Endothelial cell (in vitro differentiated cells): ENCODE measurements at regions not wholly inside any gene's neighbourhood (a gene's known extent, or its start where the extent isn't known, plus 50 kb on each side); places are given as distances from the start of the nearest gene placed in this dataset.

ENCODE experiments used
- DNase-seq: peaks from one replicate; pipeline ENCODE4 v3.0.0; 2021; ENCODE audit warnings: low spot score
- H3K27ac Mint-ChIP-seq: one replicate; pipeline ENCODE4 v1.8.0; 2021; ENCODE audit warnings: mixed read lengths, inconsistent platforms; ENCODE audit not compliant: unreplicated experiment
- H3K27me3 Mint-ChIP-seq: one replicate; pipeline ENCODE4 v1.8.0; 2021; ENCODE audit warnings: mild to moderate bottlenecking, moderate library complexity, mixed read lengths, inconsistent platforms; ENCODE audit not compliant: unreplicated experiment
- H3K36me3 Mint-ChIP-seq: one replicate; pipeline ENCODE4 v1.8.0; 2021; ENCODE audit warnings: mild to moderate bottlenecking, low read depth, mixed read lengths, inconsistent platforms; ENCODE audit not compliant: unreplicated experiment
- H3K4me1 Mint-ChIP-seq: one replicate; pipeline ENCODE4 v1.8.0; 2021; ENCODE audit warnings: mild to moderate bottlenecking, mixed read lengths, inconsistent platforms; ENCODE audit not compliant: unreplicated experiment
- H3K4me3 Mint-ChIP-seq: one replicate; pipeline ENCODE4 v1.8.0; 2021; ENCODE audit warnings: mild to moderate bottlenecking, mixed read lengths, inconsistent platforms; ENCODE audit not compliant: unreplicated experiment
- H3K9me3 Mint-ChIP-seq: one replicate; pipeline ENCODE4 v1.8.0; 2021; ENCODE audit warnings: mixed read lengths, inconsistent platforms; ENCODE audit not compliant: unreplicated experiment
- CTCF ChIP-seq: fragments of 200-600 bp; sonication (generic); IDR thresholded peaks from one replicate; pipeline ENCODE4 v1.5.0; 2021; ENCODE audit warnings: antibody characterized with exemption; ENCODE audit not compliant: unreplicated experiment

DNA sequence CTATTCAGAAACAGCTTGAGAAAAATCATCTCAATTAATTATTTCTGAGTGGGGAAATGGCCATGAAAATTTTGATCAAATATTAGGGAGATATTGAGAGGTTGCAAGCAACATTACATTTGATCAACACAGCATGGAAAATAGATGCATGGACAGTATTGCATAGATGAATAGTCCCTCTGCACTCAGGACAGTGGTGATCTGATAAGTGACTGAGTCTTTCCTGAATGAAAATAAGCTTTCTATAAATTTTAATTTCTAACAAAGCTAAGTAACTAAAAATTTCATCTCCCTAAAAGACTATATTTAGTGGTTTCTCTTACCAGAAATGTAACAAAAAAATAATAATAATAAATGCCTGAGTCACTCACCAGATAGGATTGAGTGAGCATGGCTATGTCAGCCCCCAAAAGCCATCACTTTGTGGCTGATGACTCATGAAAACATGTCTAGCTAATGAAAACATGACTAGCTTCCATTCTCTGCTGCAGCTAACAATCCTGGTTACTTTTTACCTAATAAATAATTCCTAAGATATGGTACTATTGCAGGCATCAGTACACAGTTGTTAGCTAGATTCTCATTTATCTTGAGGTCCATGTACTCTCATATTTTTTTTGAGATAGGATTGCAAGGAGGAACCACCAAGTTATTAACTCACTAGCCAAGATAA lies 1294.8 kb upstream of the ACO1 start:
- Mint-ChIP-seq H3K27me3 (no peaks in the 10 kb centered on the region), H3K36me3 (no peaks in the 10 kb centered on the region), H3K27ac (no peak overlapping the region), H3K9me3 (no peaks in the 10 kb centered on the region), H3K4me3 (no peak overlapping the region), H3K4me1 (no peaks in the 10 kb centered on the region)
- TF ChIP-seq CTCF: no peak
- no peak for DNase-seq

GRCh38 chr9:31100311-31100710 lies 1284.1 kb upstream of the ACO1 start:
- no peaks in the 10 kb centered on the region for H3K27me3 Mint-ChIP-seq
- H3K4me1 Mint-ChIP-seq: no peaks in the 10 kb centered on the region
- H3K36me3 Mint-ChIP-seq: no peaks in the 10 kb centered on the region
- no peaks in the 10 kb centered on the region for H3K9me3 Mint-ChIP-seq
- H3K27ac Mint-ChIP-seq: no peak overlapping the region
- no peak for DNase-seq
- TF ChIP-seq CTCF: no peak
- H3K4me3 Mint-ChIP-seq: no peak overlapping the region

DNA sequence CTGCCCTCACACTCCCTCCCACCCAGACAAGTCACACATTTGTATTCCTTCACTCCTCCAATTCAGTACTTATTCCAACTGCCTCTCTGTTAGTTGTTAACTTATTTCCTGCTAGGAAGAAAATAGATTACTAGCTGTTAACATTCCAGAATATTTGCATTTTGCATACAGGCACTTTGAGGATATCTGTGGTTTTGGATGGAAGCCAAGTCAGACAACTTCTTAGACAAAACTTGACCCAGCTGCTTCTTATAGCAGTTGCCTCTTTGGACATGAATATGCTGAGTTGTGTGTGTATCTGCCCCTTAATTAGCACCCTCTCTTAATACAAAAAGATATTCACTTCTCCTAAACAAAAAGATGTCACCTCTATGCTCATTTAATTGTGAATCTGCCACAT lies 1280.6 kb upstream of the ACO1 start:
- DNase-seq: no peak
- no peak overlapping the region for H3K27ac Mint-ChIP-seq
- no peaks in the 10 kb centered on the region for H3K27me3 Mint-ChIP-seq
- H3K4me3 Mint-ChIP-seq: no peak overlapping the region
- no peaks in the 10 kb centered on the region for H3K4me1 Mint-ChIP-seq
- no peaks in the 10 kb centered on the region for H3K36me3 Mint-ChIP-seq
- no peak for TF ChIP-seq CTCF
- H3K9me3 Mint-ChIP-seq: no peaks in the 10 kb centered on the region

DNA sequence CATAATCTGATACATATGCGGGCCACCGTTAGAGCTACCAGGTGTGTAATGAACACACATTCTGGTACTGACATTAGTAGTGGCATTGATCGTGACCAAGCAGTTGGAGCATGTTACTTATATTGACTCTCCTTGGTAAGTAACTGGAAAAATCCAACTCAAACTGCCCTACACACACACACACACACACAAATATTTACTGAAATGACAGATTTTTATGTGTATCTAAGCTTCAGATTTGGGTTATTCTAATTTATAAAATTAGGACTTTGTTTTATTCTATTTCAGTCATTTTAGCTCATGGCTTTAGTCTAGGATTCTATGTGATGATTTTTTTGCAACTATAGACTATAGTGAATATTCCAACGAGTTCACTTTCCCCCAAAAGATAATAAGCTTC lies 1280.2 kb upstream of the ACO1 start:
- H3K4me3 Mint-ChIP-seq: no peak overlapping the region

More for the DNA sequence above, 1280.2 kb upstream of the ACO1 start:
- Mint-ChIP-seq H3K36me3 (no peaks in the 10 kb centered on the region), H3K27me3 (no peaks in the 10 kb centered on the region), H3K4me1 (no peaks in the 10 kb centered on the region), H3K27ac (no peak overlapping the region), H3K9me3 (no peaks in the 10 kb centered on the region)
- no peak for DNase-seq
- no peak for TF ChIP-seq CTCF
